ENCODE measurements at regions not wholly inside any gene's neighbourhood (a gene's known extent, or its start where the extent isn't known, plus 50 kb on each side); places are given as distances from the start of the nearest gene placed in this dataset.

DNA sequence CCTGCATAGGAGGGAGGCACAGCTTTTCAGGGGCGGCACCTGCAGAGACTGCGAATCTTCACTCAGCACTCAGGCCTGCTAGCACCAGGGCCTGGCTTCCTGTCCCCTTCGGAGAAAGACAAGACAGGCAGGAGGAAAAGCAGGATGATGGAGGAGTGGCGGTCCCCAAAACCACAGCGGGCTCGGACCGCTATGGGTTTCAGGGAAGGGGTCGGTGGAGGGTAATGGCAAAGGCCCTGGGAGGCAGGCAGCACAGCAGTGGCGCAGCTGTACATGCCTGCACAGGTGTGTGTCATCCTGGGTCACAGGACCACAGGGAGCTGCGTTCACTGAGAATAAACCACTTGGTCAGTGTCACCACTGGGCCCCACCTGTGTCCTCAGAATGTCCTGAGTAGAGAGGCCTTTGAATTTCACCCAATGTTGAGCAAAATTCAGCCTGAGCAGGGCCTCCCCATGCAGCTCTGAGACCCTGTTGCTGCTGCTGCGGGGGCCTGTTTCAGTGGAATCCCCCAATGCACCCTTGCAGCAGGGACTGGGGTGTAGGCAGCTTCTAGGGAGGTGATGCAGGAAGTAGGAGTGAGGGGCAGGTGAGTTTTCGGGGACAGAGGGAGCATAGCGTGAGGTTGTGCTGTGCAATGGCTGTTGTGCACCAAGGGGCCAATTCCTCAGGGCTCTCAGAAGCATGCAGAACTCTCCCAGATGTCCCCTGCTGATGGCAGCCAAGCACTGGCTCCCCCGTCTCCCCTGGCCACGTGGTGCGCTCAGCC is 90.6 kb upstream of the PPP2R2D start:
- no peak overlapping the region for H3K14ac ChIP-seq (ENCODE audit: insufficient read depth, low read length)
- H4K8ac ChIP-seq (replicated peaks; ENCODE audit: insufficient read length, low read depth, low read length), result no peak overlapping the region
- no peak overlapping the region for H3T11ph ChIP-seq (ENCODE audit: low read length)
- H2AFZ ChIP-seq (ENCODE audit: low read length), result no peak overlapping the region
- no peak overlapping the region for H3K27ac Mint-ChIP-seq
- H3K36me3 Mint-ChIP-seq (ENCODE audit: insufficient read depth in 1 of 3, low read depth in 3 of 3), result no peaks in the 10 kb centered on the region
- no peak overlapping the region for H3K4me2 ChIP-seq (ENCODE audit: insufficient read depth, insufficient read length, low read length)
- no peak for TF ChIP-seq CTCF (conservative IDR thresholded peaks at IDR 0.05)
- H3K79me1 ChIP-seq (ENCODE audit: insufficient read depth, low read depth, low read length, poor library complexity, severe bottlenecking), result no peaks in the 10 kb centered on the region
- H3K4me1 ChIP-seq (ENCODE audit: insufficient read depth, low read length), result no peaks in the 10 kb centered on the region; the same call in 1 of the 2 replicates
- H2BK15ac ChIP-seq (ENCODE audit: low read depth, low read length), result no peak overlapping the region
- no peaks in the 10 kb centered on the region for H3K9me3 Mint-ChIP-seq
- no peak overlapping the region for H3K18ac ChIP-seq (ENCODE audit: insufficient read length, low read depth, low read length)
- peaks cover 18 to 25% of the 10 kb centered on the region in 2 experiments for H3K4me1 Mint-ChIP-seq
- no peaks in the 10 kb centered on the region; the same call in 1 of the 2 replicates for H3K27me3 ChIP-seq (ENCODE audit: insufficient read depth, low read length)
- no peak overlapping the region for H4K5ac ChIP-seq (ENCODE audit: insufficient read length, low read depth, low read length)
- no peak overlapping the region for H3K4me3 Mint-ChIP-seq
- H3K23me2 ChIP-seq (ENCODE audit: insufficient read length, low read depth, low read length, poor library complexity, severe bottlenecking), result no peaks in the 10 kb centered on the region
- no peak overlapping the region for H2BK5ac ChIP-seq (ENCODE audit: insufficient read length, low read length)
- no peak overlapping the region for H3K27ac ChIP-seq (ENCODE audit: insufficient read length, low read depth, low read length)
- H3K56ac ChIP-seq (ENCODE audit: insufficient read length, low read depth, low read length), result no peak overlapping the region
- H2BK12ac ChIP-seq (ENCODE audit: insufficient read length, low read depth, low read length), result no peak overlapping the region
- H2BK20ac ChIP-seq (ENCODE audit: low read depth, low read length, poor library complexity, severe bottlenecking), result no peak overlapping the region
- no peak overlapping the region for H3K23ac ChIP-seq (ENCODE audit: insufficient read length, low read depth, low read length)
- no peaks in the 10 kb centered on the region for H3K9me3 ChIP-seq (ENCODE audit: control insufficient read depth, low read depth, low read length)
- no peak overlapping the region for H3K9ac ChIP-seq (ENCODE audit: extremely low read depth, insufficient read length, low read length)
- peak; percentile 25 for DNase-seq
- H3K79me2 ChIP-seq (ENCODE audit: insufficient read depth, low read length), result no peaks in the 10 kb centered on the region
- no CpG with 5 or more reads among the region's 16 CpGs for WGBS (ENCODE audit: extremely low coverage, insufficient read length, low lambda C conversion rate)
- no peak overlapping the region for H2AK5ac ChIP-seq (ENCODE audit: insufficient read length, low read length)
- H3K27me3 Mint-ChIP-seq (ENCODE audit: low read depth), result peaks cover 6% of the 10 kb centered on the region
- H4K20me1 ChIP-seq (ENCODE audit: control insufficient read depth, insufficient read depth, insufficient read length), result no peaks in the 10 kb centered on the region
- H4K91ac ChIP-seq (ENCODE audit: insufficient read length, low read depth, low read length), result no peak overlapping the region
- H2BK120ac ChIP-seq (ENCODE audit: low read depth, low read length, poor library complexity, severe bottlenecking), result no peak overlapping the region
- H3K4ac ChIP-seq (ENCODE audit: low read depth, low read length), result no peak overlapping the region
